Retinal pigment epithelial cell (primary cell): ENCODE measurements at regions not wholly inside any gene's neighbourhood (a gene's known extent, or its start where the extent isn't known, plus 50 kb on each side); places are given as distances from the start of the nearest gene placed in this dataset.

Experiments
- DNase-seq: peaks from one replicate; pipeline ENCODE4 v3.0.0-alpha.2; 2010; ENCODE audit warnings: low read depth
- H3K4me3 ChIP-seq: 2 replicates; pipeline ENCODE4 v1.5.1; 2011; ENCODE audit warnings: mild to moderate bottlenecking, low read length, control low read depth, moderate library complexity
- CTCF ChIP-seq: conservative IDR thresholded peaks from 2 replicates; pipeline ENCODE4 v1.5.1; 2011; ENCODE audit warnings: low read depth, low read length, control low read depth, inconsistent platforms

- no peak overlapping the region for H3K4me3 ChIP-seq
- no peak for TF ChIP-seq CTCF
- DNase-seq: no peak
Measured at GRCh38 chr20:24738058-24738775, 210.9 kb upstream of the CST7 start.

GRCh38 chr20:24738981-24739633 lies 210.0 kb upstream of the CST7 start:
- H3K4me3 ChIP-seq: no peak overlapping the region
- no peak for TF ChIP-seq CTCF
- no peak for DNase-seq

GRCh38 chr20:24739746-24740145 lies 209.3 kb upstream of the CST7 start:
- no peak for TF ChIP-seq CTCF
- DNase-seq: no peak
- no peak overlapping the region for H3K4me3 ChIP-seq

GRCh38 chr20:24741493-24742072 lies 207.5 kb upstream of the CST7 start:
- H3K4me3 ChIP-seq: no peak overlapping the region
- DNase-seq: no peak
- no peak for TF ChIP-seq CTCF

GRCh38 chr20:24742436-24742835 lies 206.6 kb upstream of the CST7 start:
- H3K4me3 ChIP-seq: no peak overlapping the region
- TF ChIP-seq CTCF: no peak
- no peak for DNase-seq

- DNase-seq: no peak
- no peak for TF ChIP-seq CTCF
- no peak overlapping the region for H3K4me3 ChIP-seq
Measured at GRCh38 chr20:24742989-24743388, 206.1 kb upstream of the CST7 start.

- TF ChIP-seq CTCF: no peak
- H3K4me3 ChIP-seq: no peak overlapping the region
- no peak for DNase-seq
Measured at GRCh38 chr20:24743641-24744040, 205.4 kb upstream of the CST7 start.
